D341Med (cell line): ENCODE measurements at regions not wholly inside any gene's neighbourhood (a gene's known extent, or its start where the extent isn't known, plus 50 kb on each side); places are given as distances from the start of the nearest gene placed in this dataset.

Experiments
- DNase-seq: peaks from one replicate; pipeline ENCODE4 v3.0.0; 2012; ENCODE audit warnings: low spot score

- DNase-seq = no peak
Measured at GRCh38 chr14:65877624-65878023, 465.1 kb downstream of the FUT8 start.

- DNase-seq = no peak
Measured at GRCh38 chr14:65878586-65878985, 466.1 kb downstream of the FUT8 start.

DNA sequence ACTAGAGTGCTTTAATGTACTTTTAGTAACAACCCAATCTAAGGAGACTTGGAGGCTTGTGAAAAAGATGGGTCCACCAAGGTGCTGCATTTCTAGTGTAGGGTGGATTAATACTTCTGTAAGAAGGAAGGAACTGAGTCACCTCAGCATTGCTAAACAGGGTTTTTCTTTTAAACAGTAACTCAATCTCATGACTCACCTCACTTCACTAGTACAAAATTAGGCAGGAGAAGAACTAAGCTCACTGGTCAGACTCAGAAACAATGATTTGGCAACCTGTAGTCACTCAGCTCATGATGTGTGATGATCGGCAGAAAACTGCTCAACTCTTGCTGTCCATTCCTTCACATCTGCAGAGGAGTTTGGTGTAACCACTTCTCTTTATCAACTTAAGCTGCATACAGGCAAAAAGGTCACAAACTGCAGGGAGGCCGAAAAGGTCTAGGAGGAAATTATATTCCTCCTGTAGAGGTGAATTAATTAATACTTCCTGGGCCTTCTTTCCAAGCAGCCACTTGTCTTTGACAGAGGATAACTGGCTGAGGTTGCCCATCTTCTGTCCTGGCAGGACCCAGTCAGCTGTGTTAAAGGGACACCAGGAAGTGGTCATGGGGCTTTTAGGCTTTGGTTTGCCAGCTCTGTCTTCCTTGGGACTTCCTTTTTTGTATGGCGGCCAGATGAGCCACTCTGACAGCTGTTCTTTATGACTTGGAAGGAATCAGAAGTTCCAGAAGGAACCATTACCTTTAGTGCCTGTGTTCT, 466.9 kb downstream of the FUT8 start:
- no peak for DNase-seq

- no peak for DNase-seq
Measured at GRCh38 chr14:65880507-65880906, 468.0 kb downstream of the FUT8 start.

DNA sequence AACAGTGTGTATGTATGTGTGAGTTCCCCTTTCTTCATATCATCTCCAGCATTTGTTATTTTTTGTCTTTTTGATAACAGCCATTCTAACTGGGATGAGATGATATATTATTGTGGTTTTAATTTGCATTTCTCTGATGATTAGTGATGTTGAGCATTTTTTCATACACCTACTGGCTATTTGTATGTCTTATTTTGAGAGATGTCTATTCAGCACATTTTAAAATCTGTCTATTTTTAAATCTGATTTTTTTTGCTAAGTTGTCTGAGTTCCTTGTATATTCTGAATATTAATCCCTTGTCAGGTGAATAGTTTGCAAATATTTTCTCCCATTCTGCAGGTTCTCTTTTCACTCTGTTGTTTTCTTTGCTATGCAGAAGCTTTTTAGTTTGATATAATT, 469.1 kb downstream of the FUT8 start:
- DNase-seq = no peak

GRCh38 chr14:65888677-65889076, 476.1 kb downstream of the FUT8 start:
- no peak for DNase-seq

GRCh38 chr14:65892315-65892714, 479.8 kb downstream of the FUT8 start:
- DNase-seq = no peak

DNA sequence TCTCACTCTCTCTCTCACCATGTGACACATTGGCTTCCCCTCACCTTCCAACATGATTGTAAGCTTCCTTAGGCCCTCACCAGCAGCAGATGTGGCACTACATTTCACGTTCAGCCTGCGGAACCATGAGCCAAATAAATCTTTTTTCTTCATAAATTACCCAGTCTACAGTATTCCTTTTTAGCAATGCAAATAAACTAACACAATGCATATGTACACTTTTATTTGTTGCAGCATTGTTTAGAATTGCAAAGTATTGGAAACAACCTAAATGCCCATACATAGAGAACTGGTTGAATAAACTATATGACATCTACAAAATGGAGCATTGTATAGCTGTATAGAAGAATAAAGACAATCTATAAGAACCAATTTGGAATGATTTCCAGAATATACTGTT, 487.6 kb downstream of the FUT8 start:
- DNase-seq = no peak

- DNase-seq = no peak
Measured at GRCh38 chr14:65901595-65901994, 489.1 kb downstream of the FUT8 start.

DNA sequence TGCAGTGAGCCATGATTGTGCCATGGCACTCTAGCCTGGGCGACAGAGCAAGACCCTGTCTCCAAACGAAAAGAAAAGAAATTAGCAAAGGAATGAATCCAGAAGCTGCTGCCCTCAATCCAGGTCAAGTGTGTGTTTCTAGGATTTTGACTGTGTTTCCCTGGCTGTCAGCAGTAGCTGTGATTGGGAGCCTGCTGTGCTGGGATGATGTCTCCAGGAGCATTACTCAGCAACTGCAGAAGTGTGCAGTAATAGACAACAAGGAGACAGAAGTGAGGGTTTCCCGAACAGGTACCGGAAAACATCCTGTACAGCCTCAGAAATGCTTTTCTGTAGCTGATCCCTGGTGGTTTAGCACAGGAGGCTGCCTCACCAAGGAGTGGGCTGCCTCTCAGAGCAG, 492.5 kb downstream of the FUT8 start:
- no peak for DNase-seq

DNA sequence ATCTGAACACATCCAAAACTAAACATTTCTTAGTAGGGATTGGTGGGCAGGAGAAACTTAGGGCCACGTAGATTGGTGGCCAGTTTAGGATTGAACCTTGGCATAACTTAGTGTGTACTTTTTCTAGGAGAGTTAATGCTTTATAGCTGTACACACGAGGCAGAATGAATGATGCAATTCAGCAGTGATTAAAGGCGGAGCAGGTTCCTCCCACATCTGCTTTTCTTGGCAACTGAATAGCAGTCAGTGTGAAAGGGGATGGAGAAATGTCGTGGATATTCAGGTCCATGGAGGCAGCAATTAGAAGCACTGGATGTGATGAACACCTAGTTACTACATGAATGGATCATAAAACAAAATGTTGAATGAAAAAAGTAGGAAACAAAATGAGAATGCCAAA, 493.8 kb downstream of the FUT8 start:
- DNase-seq = no peak

DNA sequence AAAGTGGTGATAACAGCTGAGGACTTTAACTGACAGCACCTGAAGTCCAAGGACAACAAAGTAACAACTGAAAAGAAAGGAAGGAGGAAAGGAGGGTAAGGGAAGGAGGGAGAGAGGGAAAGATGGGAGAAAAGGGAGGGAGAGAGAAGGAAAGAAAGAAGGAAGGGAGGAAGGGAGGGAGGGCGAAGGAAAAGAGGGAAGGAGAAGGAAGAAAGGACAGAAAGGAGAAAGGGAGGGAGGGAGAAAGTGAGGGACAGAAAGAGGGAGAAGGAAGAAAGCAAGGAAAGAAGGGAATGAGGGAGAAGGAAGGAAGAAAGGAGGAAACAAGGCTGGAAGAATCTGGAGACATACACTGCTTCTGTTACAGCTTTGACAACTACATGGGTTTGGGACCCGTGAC, 494.4 kb downstream of the FUT8 start:
- no peak for DNase-seq

DNA sequence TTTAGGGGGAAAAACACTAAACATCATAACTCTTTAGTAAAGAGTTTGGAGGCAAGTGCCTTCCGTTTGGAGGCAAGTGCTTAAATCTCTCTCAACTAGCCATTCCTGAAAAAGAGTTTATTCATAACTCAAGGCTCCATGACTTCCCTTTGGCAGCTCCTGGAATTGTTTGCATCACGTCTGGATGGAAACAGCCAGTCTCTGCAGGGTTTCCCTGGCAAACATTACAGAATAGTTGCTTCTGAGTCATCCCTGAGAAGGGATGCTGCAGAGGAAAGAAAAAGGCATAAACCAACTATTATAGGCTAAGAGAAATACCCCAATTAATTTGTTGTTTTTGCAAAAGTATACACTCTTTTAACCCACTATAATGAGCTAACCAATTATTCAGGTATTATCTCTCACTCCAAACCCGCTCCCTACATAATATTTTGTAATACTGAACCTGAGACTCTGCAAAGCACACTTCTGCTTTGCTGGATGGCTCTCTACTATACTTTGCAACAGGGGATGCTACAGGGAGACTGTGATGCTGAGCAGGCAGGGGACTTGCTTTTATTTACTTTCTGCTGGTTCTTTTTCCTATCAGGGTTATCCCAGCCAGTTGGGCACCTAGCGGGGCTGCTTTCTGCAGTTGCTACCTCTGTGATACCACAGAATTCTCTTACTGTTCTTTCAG, 497.7 kb downstream of the FUT8 start:
- DNase-seq = no peak

DNA sequence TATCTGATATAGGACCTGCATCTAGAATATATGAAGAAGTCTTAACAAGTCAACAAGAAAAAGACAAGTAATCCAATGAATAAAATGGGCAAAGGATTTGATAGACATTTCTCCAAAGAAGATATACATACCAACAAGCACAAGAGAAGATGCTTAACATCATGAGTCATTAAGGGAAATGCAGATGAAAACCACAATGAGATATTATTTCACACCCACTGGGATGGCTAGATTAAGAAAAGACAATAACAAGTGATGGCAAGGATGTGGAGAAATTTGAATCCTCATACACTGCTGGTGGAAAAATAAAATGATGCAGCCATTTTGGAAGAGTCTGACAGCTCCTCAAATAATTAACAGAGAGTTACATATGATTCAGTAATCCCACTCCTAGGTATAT, 502.6 kb downstream of the FUT8 start:
- no peak for DNase-seq

DNA sequence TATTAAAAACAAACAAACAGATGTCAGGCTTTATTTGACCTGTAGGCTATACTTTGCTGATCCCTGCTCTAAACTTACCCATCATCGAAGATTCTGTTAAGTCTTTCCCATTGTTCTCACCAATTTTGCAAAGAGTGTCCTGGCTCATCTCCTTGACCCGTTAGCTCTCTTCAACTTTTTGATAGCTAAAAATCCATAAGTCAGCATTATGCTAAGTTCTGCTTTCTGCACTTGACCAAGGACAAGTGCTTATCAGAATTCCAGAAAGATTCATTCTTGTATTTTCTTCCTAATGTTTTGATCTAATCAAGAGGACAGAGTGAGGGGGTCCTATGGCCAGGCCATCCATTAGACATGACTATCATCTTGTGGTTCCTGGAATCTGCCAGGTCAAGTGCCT, 503.5 kb downstream of the FUT8 start:
- no peak for DNase-seq

- DNase-seq = no peak
Measured at GRCh38 chr14:65920996-65921395, 508.5 kb downstream of the FUT8 start.

GRCh38 chr14:65922142-65922541, 509.6 kb downstream of the FUT8 start:
- no peak for DNase-seq

GRCh38 chr14:65926504-65926903, 514.0 kb downstream of the FUT8 start:
- DNase-seq = no peak

DNA sequence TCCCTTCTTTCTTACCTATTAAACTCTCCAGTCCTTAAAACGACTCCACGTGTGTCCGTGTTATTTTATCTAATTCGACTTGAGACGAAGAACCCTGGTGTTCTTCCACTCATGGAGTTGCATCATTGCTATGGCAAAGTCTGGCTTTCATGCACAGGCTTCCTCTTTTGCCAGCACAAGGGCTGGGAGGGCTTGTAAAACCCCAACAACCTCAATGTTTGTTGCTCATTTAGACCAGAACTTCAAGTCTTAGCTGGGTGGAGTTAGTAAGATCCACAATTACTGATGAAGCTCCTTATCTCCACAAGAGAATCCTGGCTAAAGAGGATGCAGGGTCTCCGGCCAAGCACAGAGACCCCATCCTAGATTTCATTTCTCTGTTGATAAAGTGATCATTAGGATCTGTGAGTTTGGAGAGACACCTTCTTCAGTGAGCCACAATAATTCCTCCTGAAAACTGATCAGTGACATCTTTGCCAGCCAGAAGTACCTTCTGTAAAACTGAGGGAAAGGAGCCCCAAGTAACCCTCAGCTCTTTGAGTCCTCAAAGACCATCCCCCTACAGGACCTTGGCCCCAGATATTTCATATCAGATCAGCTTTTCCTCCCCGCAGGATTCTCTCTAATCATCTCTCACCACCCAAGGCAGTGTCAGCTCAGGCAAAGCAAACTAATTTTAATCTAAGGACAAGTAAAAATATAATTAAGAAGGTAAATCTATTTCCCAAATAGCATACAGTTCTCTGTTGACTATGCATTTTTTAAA, 514.6 kb downstream of the FUT8 start:
- DNase-seq = no peak

- no peak for DNase-seq
Measured at GRCh38 chr14:65927931-65928356, 515.4 kb downstream of the FUT8 start.

GRCh38 chr14:65928995-65929394, 516.5 kb downstream of the FUT8 start:
- DNase-seq = no peak

DNA sequence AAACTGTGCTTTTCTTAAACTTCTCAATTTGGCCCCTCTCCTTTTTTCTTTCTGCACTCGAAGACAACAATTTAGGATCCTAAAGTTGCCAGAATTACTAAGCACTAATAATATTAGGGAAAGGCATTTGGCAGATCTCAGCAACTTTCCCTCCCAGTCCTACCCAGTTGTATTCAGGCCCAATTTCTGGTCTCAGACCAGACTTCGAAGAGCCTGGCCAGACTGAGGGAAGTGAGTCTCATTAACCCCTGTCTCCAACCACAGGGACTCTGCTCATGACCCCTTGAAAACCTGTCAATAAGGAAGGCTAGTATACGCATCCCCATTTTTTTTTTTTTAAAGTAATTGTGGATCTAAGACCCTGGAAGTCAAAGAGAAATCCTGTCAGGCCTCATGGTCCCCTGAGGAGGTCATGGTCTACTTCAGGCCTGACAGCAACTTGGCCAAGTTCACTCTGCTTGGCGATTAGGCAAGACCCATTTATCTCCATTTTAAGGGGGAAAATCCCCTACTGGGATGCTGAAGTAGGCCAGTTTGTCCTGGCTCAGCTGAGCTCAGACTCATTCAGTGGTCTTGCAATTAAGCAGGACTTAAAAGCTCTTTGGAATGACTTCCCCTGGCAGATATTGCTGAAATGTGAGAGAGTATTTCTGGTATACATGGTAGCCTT, 521.0 kb downstream of the FUT8 start:
- no peak for DNase-seq

DNA sequence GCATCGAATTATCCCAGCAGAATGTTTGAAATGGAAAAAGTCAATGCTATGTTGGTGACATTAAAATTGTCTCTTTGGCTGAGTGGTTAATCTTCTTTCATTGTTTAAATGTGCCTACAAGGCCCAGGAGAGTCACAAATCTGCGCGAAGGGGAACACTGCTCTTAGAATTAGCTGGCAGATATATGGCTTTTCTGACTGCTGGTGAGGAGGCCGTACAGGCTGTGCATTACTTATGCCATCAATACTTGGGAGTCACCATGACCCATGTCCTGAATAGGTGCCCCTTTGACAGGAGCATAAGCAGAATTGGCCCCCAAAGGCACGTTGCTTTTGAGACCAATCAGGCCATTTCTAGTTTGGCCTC, 521.5 kb downstream of the FUT8 start:
- DNase-seq = no peak
